HG03342 (cell line): ENCODE measurements at regions not wholly inside any gene's neighbourhood (a gene's known extent, or its start where the extent isn't known, plus 50 kb on each side); places are given as distances from the start of the nearest gene placed in this dataset.
"Not testable (repeated sequence)": the region's sequence is repeated elsewhere in the genome, so short reads cannot be mapped to it uniquely, and the experiment has no call there.

ENCODE experiments used
- ATAC-seq: cut with Tn5 transposase; IDR thresholded peaks from one replicate; pipeline ENCODE4 v1.9.1; 2021; ENCODE audit warnings: mild to moderate bottlenecking, moderate library complexity; ENCODE audit not compliant: unreplicated experiment

- no peak for ATAC-seq
These were observed 612.2 kb downstream of the DIPK2A start for GRCh38 chr3:144583871-144584270.

GRCh38 chr3:144585408-144585807 is 613.8 kb downstream of the DIPK2A start:
- no peak for ATAC-seq

DNA sequence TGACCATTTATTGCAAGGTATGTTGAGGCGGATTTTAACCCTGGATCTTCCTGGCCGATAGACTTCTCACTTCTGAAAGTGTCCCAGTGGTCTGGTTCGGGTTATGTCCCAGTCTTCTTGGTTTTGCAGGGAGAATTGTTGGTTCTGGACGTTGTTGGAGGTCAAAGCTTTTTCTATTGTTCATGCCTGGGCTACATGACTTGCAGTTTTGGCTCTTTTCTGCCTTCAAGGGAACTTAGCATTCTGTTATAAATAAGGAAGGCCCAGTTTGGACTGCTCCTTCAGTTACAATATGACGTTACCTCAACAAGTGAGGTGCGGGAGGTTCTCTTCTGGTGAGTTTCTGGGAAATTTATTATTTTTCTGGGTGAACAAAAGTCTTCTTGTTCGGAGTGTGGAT is 614.3 kb downstream of the DIPK2A start:
- no peak for ATAC-seq

DNA sequence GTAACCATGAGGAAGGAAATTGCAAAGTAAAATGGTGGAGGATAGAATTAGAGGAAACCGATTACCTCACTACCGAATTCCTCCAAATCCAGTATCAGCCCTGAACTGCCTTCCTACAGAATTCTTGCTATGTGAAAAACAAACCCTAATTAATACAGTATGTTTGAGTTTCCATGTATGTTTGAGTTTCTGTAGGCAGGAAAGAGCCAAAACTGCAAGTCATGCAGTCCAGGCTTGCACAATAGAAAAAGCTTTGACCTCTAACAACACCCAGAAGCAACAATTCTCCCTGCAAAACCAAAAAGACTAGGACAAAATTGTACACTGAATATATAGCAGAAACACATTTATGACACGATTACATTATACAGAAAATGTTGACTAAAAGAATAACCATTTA is 614.8 kb downstream of the DIPK2A start:
- no peak for ATAC-seq

DNA sequence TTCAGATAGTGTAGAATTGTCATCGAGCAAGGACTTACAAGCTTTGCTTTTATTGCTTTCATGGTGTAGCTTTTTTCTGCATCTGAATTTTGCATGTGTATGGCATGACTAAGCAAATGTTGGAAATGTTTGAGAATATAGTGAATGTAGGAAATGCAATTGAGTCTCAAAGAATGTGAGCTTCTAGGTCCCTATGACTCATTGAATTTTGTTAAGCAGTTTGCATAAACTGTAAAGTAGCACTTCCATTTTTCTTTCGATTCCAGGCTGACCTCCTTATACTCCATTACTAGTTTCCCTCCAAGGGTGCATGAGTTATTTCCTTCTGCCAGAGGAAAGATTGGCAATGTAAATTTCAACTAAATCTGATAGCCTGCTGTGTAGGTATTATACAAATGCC is 619.2 kb downstream of the DIPK2A start:
- no peak for ATAC-seq

DNA sequence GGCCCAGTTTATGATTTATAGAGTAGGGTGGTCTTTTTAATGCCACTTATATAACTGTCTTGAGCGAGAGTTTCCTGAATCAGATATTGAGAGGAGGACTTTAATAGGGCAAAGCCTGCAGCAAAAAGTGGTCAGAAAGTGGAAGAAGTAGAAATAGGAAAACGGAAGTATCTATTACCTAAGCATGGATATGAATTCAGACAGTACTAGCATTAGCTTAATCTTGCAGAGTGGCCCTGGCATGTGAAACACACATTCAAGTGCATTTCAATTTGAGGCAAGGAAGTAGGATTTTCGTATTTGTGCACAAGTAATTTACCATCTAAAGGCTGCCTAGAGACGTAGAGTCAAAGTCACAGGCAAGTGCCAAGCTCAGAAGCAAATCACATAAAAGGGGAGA is 622.3 kb downstream of the DIPK2A start:
- ATAC-seq: no peak

DNA sequence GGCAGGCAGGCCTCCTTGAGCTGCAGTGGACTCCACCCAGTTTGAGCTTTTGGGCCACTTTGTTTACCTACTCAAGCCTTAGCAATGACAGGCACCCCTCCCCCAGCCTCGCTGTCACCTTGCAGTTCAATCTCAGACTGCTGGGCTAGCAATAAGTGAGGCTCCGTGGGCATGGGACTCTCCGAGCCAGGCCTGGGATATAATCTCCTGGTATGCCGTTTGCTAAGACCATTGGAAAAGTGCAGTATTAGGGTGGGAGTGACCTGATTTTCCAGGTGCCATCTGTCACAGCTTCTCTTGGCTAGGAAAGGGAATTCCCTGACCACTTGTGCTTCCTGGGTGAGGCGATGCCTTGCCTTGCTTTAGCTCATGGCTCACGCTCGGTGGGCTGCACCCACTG is 648.6 kb downstream of the DIPK2A start:
- ATAC-seq: not testable (repeated sequence)

DNA sequence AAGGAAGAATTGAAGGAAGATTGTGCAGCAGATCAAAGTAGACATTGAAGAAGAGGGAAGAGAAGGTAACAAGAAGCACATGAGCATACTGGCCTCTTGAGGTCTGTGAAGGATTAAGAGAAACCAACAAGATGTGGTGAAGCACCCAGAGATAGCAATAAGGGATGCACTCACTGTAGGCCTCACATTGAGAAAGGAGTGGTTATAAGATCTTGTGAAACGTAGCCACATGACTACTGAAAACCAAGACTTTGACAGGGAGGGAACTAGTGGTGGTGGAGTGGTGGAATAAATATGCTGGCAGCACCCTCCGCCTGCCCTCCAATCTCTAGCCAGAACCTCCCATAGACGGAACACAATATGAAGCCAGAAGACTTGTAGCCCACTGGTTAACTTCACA is 651.2 kb downstream of the DIPK2A start:
- ATAC-seq: no peak

DNA sequence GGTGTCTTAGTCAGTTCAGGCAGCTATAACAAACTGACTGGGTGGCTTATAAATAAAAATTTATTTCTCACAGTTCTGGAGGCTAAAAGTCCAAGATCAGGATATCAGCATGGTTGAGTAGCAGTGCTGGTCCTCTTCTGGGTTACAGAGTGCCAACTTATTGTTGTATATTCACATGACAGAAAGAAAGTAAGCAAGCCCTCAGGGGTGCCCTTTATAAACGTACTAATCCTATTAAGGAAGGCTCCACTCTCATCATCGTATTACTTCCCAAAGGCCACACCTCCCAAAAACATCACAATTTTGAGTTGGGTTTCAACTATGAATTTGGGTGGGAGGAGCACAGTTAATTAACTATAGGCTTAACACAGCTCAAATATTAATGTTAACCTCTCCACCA is 653.0 kb downstream of the DIPK2A start:
- ATAC-seq: no peak

DNA sequence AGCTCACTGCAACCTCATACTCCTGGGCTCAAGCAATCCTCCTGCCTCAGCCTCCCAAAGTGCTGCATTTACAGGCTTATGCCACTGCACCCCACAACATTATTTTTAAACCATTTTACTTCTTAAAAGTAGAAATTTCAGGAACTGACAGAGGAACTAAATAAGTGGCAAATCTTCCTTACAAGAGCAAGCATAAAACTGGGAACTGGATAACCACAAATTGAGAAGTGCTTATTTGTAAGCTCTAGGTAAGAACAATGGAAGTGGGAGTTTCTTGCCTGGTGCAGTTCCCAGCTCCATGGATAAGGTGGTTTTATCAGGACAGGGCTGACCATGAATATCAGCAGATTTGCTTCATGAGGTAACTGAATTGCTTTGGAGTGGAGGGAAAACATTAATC is 655.2 kb downstream of the DIPK2A start:
- ATAC-seq: no peak

GRCh38 chr3:144629381-144629780 is 657.8 kb downstream of the DIPK2A start:
- no peak for ATAC-seq

DNA sequence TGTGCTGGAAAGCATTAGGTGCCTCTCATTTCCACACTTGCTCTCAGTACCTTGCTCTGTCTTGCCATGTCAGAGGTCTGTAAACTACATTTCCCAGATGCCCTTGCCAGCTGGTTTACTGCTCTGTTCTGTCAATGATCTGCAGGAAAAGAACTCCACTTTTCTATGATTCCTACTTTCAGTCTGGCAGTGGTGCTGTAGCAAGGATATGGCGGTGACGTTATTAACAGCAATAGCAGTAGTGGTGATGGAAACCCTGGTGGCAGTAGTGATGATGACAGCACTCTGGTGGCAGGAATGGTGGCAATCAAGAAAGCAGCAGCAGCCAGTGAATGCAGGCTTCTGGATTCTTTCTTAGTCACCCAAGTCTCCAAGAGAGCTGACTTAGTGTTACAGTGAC is 665.2 kb downstream of the DIPK2A start:
- peak; percentile 42 for ATAC-seq

DNA sequence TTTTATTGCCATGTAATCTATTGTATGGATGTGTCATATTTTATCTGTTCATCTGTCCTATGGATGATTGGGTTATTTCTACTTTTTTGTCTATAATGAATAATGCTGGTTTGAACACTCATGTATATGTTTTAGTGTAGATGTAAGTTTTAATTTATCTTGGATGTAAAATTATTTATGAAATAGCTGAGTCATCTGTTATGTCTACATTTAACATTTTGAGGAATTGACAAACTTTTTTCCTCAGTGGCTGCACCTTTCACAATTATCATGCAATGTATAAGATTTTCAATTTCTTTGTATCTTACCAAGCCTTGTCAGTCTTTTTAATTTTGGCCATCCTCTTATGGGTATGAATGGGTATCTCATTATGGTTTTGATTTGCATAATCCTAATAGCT is 666.4 kb downstream of the DIPK2A start:
- no peak for ATAC-seq

DNA sequence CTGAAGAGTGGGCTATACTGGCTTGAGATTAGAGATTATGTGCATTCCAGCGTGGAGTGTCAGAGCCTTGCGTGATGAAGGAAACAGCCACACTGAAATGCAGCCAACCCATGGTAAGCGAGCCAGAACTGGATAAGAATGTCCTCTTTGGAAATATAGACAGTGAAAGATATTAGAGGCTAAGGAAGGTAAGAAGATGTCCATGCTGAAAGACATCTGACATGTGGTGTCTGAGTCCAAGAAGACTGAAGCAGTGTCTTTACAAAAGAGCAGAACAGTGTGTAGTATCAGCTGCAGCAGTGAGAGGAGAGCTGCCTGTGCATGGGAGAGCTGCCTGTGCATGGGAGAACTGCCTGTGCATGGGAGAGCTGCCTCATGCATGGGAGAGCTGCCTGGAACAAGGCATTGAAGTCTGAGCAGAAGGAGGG is 672.2 kb downstream of the DIPK2A start:
- no peak for ATAC-seq

DNA sequence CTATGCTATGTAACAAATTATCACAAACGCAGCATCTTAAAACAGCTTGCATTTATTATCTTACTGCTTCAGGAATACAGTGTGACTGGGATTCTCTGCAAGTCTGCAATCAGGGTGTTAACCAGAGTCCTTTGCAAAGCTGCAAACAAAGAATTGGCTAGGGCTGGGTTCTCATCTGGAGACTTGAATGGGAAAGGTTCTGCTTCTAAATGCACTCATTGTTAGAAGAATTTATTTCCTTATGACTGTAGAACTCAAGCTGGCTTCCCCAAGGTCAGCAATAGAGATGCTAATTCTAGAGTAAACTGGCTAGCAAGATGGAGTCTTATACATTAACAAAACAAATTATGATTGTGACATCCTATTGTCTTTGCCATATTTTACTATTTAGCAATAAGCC is 673.7 kb downstream of the DIPK2A start:
- no peak for ATAC-seq

GRCh38 chr3:144650380-144650779 is 678.8 kb downstream of the DIPK2A start:
- no peak for ATAC-seq

- no peak for ATAC-seq
These were observed 681.0 kb downstream of the DIPK2A start for GRCh38 chr3:144652573-144652972.

DNA sequence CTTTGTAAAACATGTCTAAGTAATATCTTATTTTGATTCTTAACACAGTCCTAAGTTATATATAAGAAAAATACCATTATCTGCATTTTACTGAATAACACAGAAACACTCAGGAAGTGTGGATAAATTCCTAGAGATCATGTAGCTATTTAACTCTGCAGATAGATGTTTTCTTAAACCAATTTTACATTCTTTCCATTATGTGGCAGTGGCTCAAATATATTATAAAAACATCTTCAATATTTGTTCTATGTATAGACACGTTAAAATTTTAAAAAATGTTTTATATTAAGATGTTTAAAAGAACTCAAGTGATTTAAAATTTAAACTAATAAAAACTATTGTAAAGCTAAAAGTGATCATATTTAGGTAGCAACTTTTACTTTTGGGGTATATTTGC is 683.8 kb downstream of the DIPK2A start:
- ATAC-seq: no peak

DNA sequence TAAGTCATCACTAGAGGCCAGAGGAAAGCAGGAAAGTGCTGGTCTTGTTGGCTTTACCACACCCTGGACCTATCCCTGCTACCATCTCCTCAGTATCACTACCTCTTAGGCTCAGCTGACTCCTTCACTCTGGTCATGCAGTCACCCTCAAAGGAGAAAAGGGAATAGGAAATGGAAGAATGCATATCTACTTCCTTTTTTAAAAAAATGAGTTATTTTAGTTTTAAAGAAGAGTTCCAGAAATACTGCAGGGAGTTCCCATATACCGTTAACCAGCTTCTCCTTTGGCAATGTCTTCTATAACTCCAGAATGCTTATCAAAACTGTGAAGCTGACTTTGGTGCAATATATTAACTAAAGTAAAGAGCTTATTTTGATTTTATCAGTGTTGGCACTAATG is 688.6 kb downstream of the DIPK2A start:
- ATAC-seq: no peak

- no peak for ATAC-seq
These were observed 691.1 kb downstream of the DIPK2A start for GRCh38 chr3:144662729-144663128.

- no peak for ATAC-seq
These were observed 692.1 kb downstream of the DIPK2A start for GRCh38 chr3:144663456-144664436.

DNA sequence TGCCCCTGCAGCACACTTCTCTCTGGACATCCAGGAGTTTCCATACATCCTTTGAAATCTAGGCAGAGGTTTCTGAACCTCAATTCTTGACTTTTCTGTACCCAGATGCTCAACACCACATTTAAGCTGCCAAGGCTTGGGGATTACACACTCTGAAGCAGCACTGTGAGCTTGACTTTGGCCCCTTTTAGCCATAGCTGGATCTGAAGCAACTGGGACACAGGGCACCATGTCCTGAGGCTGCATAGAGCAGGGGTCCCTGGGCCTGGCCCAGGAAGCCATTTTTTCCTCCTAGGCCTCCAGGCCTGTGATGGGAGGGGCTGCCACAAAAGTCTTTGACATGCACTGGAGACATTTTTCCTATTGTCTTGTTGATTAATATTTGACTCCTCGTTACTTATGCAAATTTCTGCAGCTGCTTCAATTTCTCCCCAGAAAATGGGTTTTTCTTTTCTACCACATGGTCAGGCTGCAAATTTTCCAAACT is 694.0 kb downstream of the DIPK2A start:
- ATAC-seq: no peak

- ATAC-seq: no peak
These were observed 698.9 kb downstream of the DIPK2A start for GRCh38 chr3:144670571-144670970.
